OCI-M2 (cell line): ENCODE measurements at regions not wholly inside any gene's neighbourhood (a gene's known extent, or its start where the extent isn't known, plus 50 kb on each side); places are given as distances from the start of the nearest gene placed in this dataset.
"Not testable (repeated sequence)": the region's sequence is repeated elsewhere in the genome, so short reads cannot be mapped to it uniquely, and the experiment has no call there.

Experiments used
- DNase-seq: peaks from one replicate; lab custom pipeline; 2025; ENCODE audit not compliant: unreplicated experiment; lab: John Stamatoyannopoulos, UW

DNA sequence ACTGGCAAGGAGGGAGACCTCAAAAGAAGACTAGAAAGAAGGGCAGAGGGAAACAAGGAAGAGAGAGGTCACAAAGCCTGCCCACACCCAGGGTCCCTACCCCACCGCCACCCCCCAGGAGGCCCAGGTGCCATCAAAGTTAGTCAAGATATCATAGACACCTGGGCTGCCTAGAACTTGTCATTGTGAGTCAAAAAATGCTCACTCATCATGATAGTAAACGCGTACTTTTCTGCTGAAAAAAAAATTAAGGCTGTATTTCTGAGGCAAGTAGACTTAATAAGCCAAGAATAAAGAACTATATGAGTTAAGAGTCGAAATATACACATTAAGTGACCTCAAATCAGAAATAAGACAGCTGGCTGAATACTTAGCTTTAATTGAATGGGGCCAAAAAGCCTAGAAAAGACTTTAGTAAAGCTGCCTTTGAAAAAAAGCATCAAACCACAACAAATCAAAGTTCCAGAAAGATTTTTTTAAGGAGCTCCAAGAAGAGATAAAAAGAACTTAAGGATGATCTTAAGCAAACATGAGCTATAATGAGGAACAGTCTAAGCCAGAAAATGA, 415.5 kb upstream of the PPP2R3A start:
- DNase-seq, result no peak

- DNase-seq, result no peak
These were observed 409.4 kb upstream of the PPP2R3A start for GRCh38 chr3:135556174-135556573.

DNA sequence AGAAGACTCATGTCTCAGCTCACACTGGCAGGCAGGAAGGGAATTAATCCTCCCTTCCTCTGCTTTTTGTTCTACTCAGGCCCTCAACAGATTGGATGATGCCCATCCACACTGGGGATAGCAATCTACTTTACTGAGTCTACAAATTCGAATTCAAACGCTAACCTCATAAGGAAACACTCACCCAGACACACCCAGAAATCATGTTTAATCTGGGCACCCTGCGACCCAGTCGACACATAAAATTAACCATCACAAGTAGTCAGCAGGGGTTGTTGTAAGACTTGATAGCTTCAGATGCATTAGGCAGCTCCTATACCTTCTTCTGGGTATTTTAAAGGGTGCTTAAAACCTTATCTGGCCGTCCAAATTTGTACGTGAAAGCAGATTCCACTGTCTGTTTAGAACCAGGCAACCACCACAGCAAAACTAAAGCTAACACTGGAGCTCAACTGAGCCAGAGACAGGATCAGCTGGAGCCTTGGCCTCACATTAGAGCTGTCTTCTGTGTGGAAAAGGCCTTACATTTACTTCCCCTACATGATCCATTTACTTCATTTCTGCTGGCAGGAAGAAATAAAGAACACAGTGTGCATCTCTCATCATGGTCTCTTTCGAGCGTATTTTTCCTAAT, 407.3 kb upstream of the PPP2R3A start:
- no peak for DNase-seq

- no peak for DNase-seq
These were observed 406.6 kb upstream of the PPP2R3A start for GRCh38 chr3:135558906-135559305.

DNA sequence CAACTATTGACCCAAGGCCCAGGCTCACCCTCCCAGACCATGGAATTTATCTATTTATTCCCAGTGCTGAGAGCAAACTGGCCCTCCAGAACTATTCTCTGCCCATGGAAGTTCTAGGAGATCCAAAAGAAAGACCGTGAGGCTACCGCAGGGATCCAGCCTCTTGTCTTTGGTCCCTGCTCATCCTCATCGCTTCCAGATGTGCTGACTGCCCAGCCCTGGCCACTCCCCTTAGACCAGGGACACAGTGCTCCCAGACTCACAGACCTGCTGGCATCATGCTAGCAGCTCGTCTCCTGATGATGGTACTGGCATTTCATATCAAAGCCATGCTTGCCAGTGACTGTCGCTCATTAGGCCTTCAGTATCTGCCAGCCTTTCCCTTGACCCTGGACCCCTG, 405.7 kb upstream of the PPP2R3A start:
- no peak for DNase-seq

GRCh38 chr3:135560847-135561246, 404.7 kb upstream of the PPP2R3A start:
- DNase-seq, result no peak

- DNase-seq, result no peak
These were observed 400.8 kb upstream of the PPP2R3A start for GRCh38 chr3:135564696-135565095.

DNA sequence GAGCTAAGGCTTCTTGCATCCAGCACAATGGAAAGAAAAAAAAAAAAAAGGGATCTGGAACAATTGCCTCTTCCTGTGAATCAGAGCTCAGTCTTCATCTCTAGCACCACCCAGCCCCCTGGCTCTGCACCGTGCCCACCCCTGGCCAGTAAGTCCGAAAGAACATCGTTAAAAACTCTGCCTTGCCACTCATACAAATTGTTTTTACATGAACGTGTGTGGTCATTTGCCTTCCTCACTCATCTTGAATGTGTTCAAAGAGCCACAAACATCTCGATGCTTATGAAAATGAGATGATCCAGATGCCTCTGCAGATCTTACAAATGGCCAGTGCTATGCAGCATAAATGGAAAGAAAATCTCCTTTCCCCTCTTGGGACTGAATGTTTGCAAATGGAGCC, 400.0 kb upstream of the PPP2R3A start:
- DNase-seq, result no peak

- DNase-seq, result no peak
These were observed 398.3 kb upstream of the PPP2R3A start for GRCh38 chr3:135567223-135567622.

GRCh38 chr3:135576751-135577150, 388.8 kb upstream of the PPP2R3A start:
- DNase-seq, result no peak

DNA sequence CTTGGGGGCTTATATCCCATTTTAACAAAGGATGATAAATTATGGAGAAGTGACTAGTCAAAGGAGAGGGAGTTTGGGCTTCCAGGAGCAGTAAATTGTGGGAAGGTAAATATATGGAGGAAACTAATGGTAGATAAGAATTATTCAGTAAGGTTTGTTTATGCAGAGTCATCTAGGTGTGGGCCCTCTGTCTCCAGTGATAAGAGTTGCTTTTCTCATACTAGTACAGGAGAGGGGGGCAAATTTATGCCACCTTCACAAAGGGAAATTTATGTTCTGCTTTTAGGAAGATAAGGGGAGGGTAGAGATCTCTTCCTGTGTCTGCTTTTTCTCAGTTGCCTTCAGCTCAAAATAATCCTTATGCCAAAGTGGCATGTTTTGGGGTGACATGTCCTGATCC, 383.7 kb upstream of the PPP2R3A start:
- no peak for DNase-seq

GRCh38 chr3:135582800-135583199, 382.7 kb upstream of the PPP2R3A start:
- no peak for DNase-seq

DNA sequence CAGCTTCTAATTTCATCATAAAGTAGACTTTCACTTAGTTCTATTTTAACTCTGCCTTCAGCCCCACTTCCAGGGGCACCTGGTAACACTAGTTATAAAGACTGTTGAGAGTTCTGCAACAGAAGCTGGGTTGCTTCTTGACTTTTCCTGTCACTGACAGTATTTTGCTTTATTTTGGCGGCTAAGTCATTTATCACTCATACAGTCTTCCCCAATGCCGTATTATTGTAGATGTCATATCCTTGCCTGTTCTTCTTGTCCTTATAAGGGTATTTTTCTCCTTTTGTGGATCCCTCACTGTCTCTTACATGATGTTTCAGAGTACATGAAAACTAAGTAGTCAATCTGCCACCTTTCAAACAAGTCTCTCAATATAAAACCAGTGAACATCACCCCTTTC, 369.0 kb upstream of the PPP2R3A start:
- DNase-seq, result no peak

DNA sequence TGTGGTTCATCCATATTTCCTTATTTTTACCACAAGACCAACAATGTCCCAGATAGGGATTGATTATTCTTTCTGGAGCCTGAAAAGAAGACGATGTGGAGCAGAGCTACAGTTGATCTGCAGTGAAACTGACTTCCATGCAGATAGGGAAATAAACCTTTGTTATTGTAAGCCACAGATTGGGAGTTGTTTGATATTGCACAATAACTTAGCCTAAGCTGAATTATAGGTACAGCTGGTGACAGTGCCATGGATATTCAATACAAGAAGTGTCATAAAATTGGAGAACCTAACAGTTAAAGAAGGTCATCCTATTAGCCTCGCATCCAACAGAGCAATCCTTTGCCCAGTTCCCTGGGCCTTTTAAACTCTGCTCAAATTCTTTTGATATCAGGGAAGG, 367.7 kb upstream of the PPP2R3A start:
- no peak for DNase-seq

GRCh38 chr3:135598597-135598996, 366.9 kb upstream of the PPP2R3A start:
- no peak for DNase-seq

GRCh38 chr3:135604512-135604911, 361.0 kb upstream of the PPP2R3A start:
- not testable (repeated sequence) for DNase-seq

GRCh38 chr3:135618123-135618522, 347.4 kb upstream of the PPP2R3A start:
- no peak for DNase-seq

- no peak for DNase-seq
These were observed 344.2 kb upstream of the PPP2R3A start for GRCh38 chr3:135621184-135621920.

DNA sequence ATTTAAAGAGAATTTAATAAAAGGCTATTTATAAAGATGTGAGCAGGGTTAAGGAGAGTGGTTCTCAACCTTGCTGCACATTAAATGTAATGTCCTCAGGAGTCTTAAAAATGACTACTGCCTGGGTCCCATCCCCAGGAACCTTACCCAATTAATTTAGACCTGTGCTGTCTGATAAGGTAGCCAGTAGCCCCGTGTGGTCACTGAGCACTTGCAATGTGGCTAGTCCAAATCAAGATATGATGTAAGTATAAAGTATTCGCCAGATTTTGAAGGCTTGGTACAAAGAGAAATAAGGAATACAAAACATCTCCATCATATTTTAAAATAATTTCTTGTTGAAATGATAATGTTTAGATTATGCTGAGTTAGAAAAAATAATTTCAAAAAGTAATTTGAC, 343.3 kb upstream of the PPP2R3A start:
- no peak for DNase-seq

DNA sequence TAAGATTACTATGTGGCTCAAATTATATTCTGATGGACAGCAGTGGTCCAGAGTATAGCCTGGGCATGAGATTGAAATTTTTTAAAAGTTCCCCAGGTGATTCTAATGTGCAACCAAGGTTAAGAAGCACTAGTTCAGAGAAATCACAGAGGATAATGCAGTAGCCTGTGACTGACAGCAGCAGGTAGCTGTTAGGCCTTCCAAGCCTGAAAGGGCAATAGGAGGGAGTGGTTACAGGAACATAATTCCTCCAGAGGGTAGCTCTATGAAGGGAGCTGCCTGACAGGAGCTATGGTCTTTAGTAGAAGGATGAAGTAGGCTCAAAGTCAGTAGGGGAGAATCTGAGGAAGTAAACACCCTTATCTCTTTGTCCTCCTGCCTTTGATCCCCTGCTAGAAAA, 342.9 kb upstream of the PPP2R3A start:
- DNase-seq, result no peak

- DNase-seq, result no peak
These were observed 342.0 kb upstream of the PPP2R3A start for GRCh38 chr3:135623558-135623957.

DNA sequence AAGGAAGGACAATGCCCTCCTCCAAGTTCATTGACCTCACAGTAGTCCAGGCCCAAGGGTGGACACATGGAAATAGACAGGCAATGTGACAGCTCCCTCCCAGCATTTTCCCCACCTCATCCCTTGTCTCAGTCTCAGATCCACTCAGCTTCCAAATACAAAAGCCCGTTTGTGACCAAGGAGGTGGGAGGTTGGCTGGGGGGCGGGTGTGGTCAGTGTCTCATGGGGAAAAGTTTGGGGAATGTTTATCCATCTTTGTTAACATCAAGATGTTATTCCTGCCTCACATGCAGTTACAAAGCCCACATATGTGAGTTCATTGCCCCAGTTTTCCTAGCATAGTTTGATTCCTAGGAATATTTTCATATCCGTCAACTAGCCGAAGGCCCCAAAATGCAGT, 338.5 kb upstream of the PPP2R3A start:
- DNase-seq, result no peak
